GM21717 (cell line): ENCODE measurements at regions not wholly inside any gene's neighbourhood (a gene's known extent, or its start where the extent isn't known, plus 50 kb on each side); places are given as distances from the start of the nearest gene placed in this dataset.
A peak's percentile ranks its signal among the peaks of the same experiment; 100 is the strongest.

Experiments used
- ATAC-seq: cut with Tn5 transposase; IDR thresholded peaks from one replicate; pipeline ENCODE4 v1.9.1; 2021; ENCODE audit warnings: mild to moderate bottlenecking, moderate library complexity; ENCODE audit not compliant: unreplicated experiment

DNA sequence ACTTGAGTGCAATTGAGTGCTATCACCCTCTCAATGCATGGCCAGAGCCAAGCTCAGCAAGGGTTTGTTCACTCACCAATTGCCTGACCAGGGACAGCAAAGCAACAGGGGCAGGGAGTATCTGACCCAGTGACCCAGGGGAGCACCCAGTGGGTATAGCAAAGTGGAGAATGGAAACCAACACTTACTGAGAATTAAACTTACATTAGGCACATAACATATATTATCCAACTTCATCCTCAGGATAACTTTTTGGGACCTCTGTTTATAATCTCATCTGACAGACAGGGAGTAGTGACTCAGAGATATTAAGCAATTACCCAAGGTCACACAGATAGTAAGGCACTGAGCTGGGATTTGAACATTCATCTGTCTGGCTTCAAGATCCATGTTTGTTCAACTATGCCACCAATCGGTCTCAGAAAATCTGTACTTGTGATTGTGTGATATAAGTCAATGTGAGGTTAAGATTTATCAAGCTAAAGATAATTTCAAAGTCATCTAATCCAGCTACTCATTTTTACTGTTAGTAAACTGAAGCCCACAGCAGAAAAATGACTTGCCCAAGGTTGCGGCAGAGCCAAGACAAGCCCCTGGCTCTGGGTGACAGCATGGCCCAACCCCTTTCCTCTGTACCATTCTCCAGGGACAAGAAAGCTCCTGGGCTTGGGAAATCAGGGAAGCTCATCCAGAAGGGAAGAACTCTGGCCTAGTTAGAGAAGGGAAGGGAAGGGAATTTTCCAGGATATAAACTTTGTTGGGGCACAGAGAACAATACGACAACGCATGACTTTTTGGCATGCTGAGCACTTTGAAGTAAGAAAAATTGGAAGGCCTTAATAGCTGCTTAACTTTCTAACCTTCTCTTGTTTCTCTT, 138.0 kb upstream of the SMAD3 start:
- no peak for ATAC-seq

GRCh38 chr15:66928101-66928500, 137.3 kb upstream of the SMAD3 start:
- ATAC-seq, result no peak

DNA sequence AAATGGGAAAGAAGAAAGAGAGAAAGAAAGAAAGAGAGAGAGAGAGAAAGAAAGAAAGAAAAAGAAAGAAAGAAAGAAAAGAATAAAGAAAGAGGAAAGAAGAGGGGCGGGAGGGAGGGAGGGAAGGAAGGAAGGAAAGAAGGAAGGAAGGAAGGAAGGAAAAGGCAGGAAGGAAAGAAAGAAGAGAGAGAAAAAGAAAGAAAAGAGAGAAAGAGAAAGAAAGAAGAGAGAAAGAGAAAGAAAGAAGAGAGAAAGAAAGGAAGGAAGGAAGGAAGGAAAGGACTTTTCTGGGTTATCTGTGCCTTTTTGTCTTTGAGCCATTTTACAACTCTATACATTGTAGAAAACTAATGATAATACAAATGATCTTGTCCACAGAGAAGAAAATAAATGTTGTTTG, 136.6 kb upstream of the SMAD3 start:
- ATAC-seq, result no peak

- no peak for ATAC-seq
Measured at GRCh38 chr15:66929843-66930402, 135.5 kb upstream of the SMAD3 start.

GRCh38 chr15:66931768-66932633, 133.4 kb upstream of the SMAD3 start:
- no peak for ATAC-seq

DNA sequence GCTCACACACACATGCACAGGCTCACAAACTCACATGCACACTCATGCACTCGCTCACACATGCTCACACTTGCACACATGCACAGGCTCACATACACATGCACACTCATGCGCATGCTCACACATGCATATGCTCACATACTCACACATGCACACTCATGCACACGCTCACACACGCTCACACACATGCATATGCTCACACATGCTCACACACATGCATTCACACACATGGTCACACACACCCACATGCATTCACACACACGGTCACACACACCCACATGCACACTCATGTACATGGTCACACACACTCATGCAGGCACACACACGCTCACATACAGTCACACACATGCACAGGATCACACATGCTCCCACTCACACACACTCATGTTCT, 132.8 kb upstream of the SMAD3 start:
- ATAC-seq, result no peak

DNA sequence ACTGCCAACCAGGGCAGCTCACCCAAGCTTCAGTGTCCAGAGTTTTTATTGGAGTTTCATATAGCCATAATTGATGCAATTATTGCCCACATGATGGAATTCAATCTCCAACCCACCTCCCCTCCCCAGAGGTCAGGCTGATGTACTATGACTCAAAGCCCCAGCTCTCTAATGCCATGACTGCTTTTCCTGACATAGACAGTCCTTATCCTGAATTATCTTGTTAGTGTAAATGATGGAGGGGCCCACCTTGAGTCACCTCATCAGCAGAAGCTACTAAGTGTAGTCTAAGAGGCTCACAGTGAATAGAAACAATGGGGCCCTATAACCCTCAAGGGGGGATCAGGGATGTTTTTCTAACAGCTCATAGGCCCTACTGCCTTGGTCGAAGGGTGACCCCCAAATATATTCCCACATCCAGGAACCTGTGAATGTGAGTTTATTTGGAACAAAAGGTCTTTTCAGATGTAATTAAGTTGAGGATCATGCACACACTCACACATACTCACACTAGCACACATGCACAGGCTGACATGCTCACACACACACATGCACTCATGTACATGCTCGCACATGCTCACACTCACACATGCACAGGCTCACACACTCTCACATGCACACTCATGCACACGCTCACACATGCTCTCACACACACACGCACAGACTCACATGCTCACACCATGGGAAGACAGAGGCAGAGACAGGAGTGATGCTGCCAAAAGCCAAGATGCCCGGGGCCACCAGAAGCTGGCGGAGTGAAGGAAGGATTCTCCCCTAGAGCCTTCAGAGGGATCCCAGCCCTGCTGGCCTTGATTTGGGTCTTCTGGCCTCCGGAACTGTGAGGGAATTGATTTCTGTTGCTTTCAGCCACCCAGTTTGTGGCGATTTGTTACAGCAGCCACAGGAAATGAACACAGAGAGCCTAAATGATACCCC, 131.2 kb upstream of the SMAD3 start:
- no peak for ATAC-seq

DNA sequence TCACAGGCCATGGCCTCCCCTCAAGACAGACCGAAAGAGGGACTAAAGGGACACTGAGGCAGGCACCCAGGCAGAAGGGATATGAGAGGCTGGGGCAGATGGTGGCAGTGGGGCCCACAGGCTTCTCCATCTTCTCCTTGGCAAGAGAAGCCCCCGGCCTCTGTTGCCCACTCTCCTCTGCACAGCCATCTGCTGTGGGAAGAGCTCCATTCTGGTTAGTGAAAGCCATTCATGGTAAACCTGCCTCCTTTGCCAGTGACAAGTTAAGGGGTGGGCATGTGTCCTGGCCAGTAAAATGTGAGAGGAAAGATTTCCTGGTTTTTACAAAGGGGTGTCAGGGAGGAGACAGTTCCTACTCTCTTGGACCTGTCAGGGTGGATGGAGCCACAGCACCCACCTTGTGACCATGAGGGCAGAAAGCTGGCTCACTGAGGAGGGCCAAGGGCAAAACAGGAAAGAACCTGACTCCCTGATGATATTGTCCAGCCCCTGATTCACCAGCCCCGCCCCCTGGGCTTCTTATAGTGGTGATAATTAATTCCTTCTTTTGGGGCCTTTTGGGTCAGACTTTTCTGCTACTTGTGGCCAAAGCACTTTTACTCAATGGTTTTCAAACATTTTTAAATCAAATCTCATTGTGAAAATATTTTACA, 130.4 kb upstream of the SMAD3 start:
- ATAC-seq, result no peak

DNA sequence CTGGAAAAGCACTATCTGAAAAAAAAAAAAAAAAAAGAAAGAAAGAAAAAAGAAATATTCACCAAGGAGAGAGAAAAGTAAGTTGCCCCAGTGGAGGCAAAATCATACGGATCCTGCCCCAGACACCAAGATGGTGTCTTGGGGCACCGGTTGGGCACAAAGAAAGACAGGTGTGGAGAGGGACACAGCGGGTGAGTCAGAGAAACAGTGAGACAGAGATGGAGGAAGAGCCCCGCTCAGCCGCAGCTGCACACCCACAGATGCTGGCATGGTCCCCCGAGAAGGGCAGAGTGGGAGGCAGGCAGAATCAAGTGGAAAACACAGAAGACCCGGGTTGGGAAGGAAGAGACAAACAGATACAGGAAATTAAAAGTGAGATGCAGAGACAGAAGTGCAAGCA, 129.7 kb upstream of the SMAD3 start:
- ATAC-seq, result no peak

GRCh38 chr15:66936109-66936860, 129.1 kb upstream of the SMAD3 start:
- no peak for ATAC-seq

GRCh38 chr15:66936861-66937582, 128.4 kb upstream of the SMAD3 start:
- no peak for ATAC-seq

- no peak for ATAC-seq
Measured at GRCh38 chr15:66937588-66937987, 127.8 kb upstream of the SMAD3 start.

- no peak for ATAC-seq
Measured at GRCh38 chr15:66938114-66938830, 127.1 kb upstream of the SMAD3 start.

DNA sequence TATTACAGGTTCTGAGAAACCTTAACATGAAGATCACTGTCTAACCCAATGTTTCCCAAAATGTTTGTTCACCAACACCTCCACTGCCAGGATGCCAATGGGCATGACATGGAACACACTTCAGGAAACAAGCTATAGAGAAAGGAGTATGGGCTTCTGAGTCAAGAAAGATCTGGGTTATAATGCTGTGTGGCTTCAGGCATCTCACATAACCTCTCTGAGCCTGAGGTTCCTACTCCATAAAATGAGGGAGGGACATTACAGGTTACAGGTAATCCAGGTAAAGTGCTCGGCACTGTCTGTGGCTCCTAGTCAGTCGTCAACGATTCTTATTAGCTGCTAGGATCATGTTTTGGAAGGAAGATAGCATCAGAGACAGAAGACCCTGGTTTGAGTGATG, 126.4 kb upstream of the SMAD3 start:
- ATAC-seq, result no peak

DNA sequence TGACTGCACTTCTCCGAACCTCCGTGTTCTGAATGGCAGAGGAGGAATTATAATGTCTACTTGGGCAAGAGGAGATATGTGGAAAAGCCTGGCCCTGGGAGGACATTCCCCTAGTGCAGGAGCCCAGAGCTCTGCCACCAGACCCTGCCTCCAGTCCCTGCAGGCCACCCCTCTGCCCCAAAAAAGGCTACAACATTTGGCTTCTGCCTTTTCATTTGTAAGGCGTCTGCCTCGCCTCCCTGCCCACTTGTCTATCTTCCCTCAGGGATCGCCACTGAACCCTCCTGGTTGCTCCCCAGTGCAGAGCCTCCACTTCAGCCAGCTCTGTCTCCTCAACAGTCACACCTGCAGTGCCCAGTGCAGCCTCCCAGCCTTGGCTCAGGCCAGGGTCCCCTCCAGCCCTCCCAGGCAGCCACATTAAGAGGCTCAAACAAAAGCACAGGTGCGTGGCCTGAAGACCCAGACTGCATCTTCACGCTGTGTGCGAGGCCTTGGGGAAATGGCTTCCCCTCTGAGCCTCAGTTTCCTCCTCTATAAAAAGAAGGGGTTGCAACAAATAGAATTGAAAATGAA, 125.9 kb upstream of the SMAD3 start:
- no peak for ATAC-seq

DNA sequence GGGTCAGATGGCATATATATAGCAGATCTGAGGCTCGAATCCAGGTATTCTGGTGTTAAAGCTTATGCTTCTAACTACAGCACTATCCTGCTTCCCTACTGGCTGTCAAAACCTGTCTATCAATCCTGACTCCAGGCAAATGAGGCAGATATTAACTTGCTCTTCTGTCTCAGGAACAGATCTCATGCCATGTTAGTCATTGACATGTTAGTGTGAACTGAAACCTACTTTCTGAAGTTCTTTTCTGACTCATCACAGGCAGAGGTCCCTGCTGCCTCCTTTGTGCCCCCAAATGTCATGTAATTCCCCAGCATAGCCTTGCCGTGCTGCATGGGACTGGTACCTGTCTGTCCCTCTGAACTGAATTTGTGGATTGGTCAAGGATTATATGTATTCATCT, 125.0 kb upstream of the SMAD3 start:
- peak; percentile 62 for ATAC-seq

DNA sequence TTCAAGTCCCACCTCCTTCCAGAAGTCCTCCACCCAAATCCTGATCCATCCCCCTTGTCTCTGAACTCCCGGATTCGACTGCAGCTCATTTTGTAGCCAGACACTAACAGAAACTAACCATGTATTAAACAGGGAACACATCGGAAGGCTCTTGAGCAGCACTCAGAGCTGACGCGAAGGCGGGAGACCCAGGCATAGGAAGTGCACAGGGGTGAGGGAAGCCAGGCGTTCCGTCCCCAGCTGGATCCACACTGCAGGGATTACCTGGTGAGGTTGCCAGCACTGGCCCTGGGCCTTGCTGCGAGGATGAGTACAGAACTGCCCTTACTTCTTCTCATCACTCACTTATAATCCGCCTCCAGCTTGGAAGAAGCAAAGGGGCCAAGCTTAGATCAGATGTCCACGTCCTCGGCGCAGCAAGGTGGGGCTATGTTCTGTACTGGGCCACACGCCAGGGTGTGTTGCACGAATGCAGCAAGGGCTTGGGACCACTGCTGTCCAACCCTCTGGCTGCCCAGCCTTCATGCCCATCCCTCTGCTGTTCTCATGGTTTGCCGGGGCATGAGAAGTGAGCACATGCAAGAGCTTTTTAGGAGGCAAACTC, 124.2 kb upstream of the SMAD3 start:
- no peak for ATAC-seq
